Skeletal muscle satellite cell (primary cell): ENCODE measurements at regions not wholly inside any gene's neighbourhood (a gene's known extent, or its start where the extent isn't known, plus 50 kb on each side); places are given as distances from the start of the nearest gene placed in this dataset. TPM values are rescaled to one million over a fixed set of nuclear protein-coding genes. Genes with fewer than 3 reads are reported as not detected.

ENCODE experiments used
- H3K27me3 ChIP-seq: 2 replicates; pipeline ENCODE4 v1.7.0; 2013; ENCODE audit warnings: low read length; ENCODE audit not compliant: control insufficient read depth, insufficient read depth
- H3K36me3 ChIP-seq: 2 replicates; pipeline ENCODE4 v1.7.0; 2013; ENCODE audit warnings: mild to moderate bottlenecking, control low read depth, low read length; ENCODE audit not compliant: insufficient read depth
- H3K4me1 ChIP-seq: 2 replicates; pipeline ENCODE4 v1.7.0; 2013; ENCODE audit warnings: low read length; ENCODE audit not compliant: control insufficient read depth, insufficient read depth
- H3K4me2 ChIP-seq: 2 replicates; pipeline ENCODE4 v1.7.0; 2013; ENCODE audit warnings: mild to moderate bottlenecking, low read length
- H3K4me3 ChIP-seq: 2 replicates; pipeline ENCODE4 v1.7.0; 2013; ENCODE audit warnings: low read length
- H3K9ac ChIP-seq: 2 replicates; pipeline ENCODE4 v1.7.0; 2013; ENCODE audit warnings: mild to moderate bottlenecking, low read depth, low read length, moderate library complexity
- H3K9me3 ChIP-seq: replicated peaks from 2 replicates; pipeline ENCODE4 v1.7.0; 2013; ENCODE audit warnings: mild to moderate bottlenecking, control low read depth, low read length
- small RNA-seq: library from RNA; depleted of rRNA; stranded (forward); fragments of <200 nt; gene quantifications from one replicate; pipeline ENCODE3, GENCODE V24; 2012

GRCh38 chr9:14383294-14383693 is 69.4 kb upstream of the NFIB start:
- peaks cover 59% of the 10 kb centered on the region for H3K27me3 ChIP-seq
- H3K36me3 ChIP-seq = no peaks in the 10 kb centered on the region
- H3K9me3 ChIP-seq = no peaks in the 10 kb centered on the region
- no peak overlapping the region for H3K4me2 ChIP-seq
- H3K9ac ChIP-seq = no peak overlapping the region
- no peaks in the 10 kb centered on the region for H3K4me1 ChIP-seq
- H3K4me3 ChIP-seq = no peak overlapping the region

GRCh38 chr9:14380061-14380836 is 66.3 kb upstream of the NFIB start:
- H3K4me3 ChIP-seq = no peak overlapping the region
- no peaks in the 10 kb centered on the region for H3K4me1 ChIP-seq
- H3K9ac ChIP-seq = no peak overlapping the region
- H3K4me2 ChIP-seq = no peak overlapping the region
- peaks cover 52% of the 10 kb centered on the region for H3K27me3 ChIP-seq
- H3K36me3 ChIP-seq = no peaks in the 10 kb centered on the region
- no peaks in the 10 kb centered on the region for H3K9me3 ChIP-seq

GRCh38 chr9:14379280-14379679 is 65.3 kb upstream of the NFIB start:
- H3K4me2 ChIP-seq = no peak overlapping the region
- no peaks in the 10 kb centered on the region for H3K36me3 ChIP-seq
- peaks cover 44% of the 10 kb centered on the region for H3K27me3 ChIP-seq
- no peaks in the 10 kb centered on the region for H3K9me3 ChIP-seq
- no peak overlapping the region for H3K9ac ChIP-seq
- no peak overlapping the region for H3K4me3 ChIP-seq
- no peaks in the 10 kb centered on the region for H3K4me1 ChIP-seq

DNA sequence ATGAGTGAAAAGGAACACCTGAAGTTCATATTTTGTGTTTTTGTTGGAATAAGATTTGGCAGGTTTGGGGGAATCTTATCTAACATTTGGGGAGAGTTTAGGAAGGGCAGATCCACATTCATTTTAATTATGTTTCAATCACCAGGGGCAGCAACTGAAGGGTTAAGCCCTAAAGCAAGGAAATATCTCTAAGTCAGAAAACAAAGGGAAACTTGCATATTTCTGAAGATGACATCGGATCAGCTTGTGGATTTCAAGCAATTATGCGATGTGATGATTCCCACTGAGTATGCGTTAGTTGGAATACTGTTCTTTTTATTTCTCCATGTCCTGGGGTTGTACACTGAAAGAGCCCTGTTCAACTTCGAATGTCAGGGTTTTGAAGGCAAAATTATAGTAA is 59.8 kb upstream of the NFIB start:
- H3K4me1 ChIP-seq = peaks cover 16% of the 10 kb centered on the region
- H3K4me2 ChIP-seq = no peak overlapping the region
- no peak overlapping the region for H3K4me3 ChIP-seq
- H3K9ac ChIP-seq = no peak overlapping the region
- no peaks in the 10 kb centered on the region for H3K9me3 ChIP-seq
- H3K36me3 ChIP-seq = no peaks in the 10 kb centered on the region
- peaks cover 5% of the 10 kb centered on the region for H3K27me3 ChIP-seq

- no peak overlapping the region for H3K4me3 ChIP-seq
- no peaks in the 10 kb centered on the region for H3K36me3 ChIP-seq
- H3K9me3 ChIP-seq = no peaks in the 10 kb centered on the region
- H3K4me1 ChIP-seq = peaks cover 16% of the 10 kb centered on the region
- H3K27me3 ChIP-seq = peaks cover 4% of the 10 kb centered on the region
- H3K4me2 ChIP-seq = peak overlapping the region; percentile 20
- no peak overlapping the region for H3K9ac ChIP-seq
Observed at GRCh38 chr9:14373336-14373666, 59.4 kb upstream of the NFIB start.

- Histone ChIP-seq H3K27me3 (no peaks in the 10 kb centered on the region), H3K4me3 (no peak overlapping the region), H3K9ac (no peak overlapping the region), H3K9me3 (no peaks in the 10 kb centered on the region), H3K4me2 (peak overlapping the region; percentile 20), H3K36me3 (no peaks in the 10 kb centered on the region), H3K4me1 (peaks cover 16% of the 10 kb centered on the region)
Observed at GRCh38 chr9:14372437-14373335, 58.7 kb upstream of the NFIB start.

DNA sequence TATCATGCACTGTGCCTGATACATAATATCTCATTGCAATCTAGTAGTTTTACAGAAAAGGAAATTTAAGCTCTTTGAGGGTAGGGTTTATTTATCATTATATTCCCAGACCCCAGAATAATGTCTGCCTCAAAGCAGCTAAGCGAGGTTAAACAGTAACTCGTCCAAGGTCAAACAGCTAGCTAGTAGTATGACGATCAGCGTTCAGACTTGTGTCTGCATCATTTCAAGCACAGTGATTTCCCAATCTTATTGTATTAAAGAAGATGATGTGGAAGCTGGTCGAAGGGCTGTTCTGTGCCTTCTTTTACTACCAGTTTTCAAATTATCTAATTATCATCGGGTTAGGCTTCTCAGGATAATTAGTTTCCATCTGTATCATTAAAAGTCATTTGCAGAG is 55.1 kb upstream of the NFIB start:
- no peaks in the 10 kb centered on the region for H3K9me3 ChIP-seq
- H3K9ac ChIP-seq = no peak overlapping the region
- peaks cover 29% of the 10 kb centered on the region for H3K4me1 ChIP-seq
- no peak overlapping the region for H3K4me3 ChIP-seq
- no peaks in the 10 kb centered on the region for H3K36me3 ChIP-seq
- no peaks in the 10 kb centered on the region for H3K27me3 ChIP-seq
- H3K4me2 ChIP-seq = no peak overlapping the region

DNA sequence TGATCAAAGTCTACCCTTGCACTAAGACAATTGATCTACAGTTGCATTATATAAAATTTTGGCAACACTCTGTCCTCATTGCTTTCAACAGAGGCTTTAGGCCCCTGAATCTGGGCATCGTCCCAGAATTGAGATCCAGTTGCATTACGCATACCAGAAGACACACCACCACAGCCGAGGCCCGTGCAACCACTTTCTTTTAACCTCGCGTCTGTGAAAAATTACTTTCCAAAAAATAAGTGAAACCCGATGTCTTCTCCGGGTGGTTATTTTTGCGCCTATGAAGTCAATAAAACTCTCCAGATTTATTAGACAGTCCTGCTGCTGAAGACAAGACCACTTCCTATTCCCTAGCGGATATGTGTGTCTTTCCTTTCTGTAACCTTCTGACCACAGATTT is 52.1 kb upstream of the NFIB start:
- H3K36me3 ChIP-seq = no peaks in the 10 kb centered on the region
- peak overlapping the region; percentile 46 for H3K4me3 ChIP-seq
- H3K9me3 ChIP-seq = no peaks in the 10 kb centered on the region
- peaks cover 26% of the 10 kb centered on the region for H3K4me1 ChIP-seq
- H3K9ac ChIP-seq = peak overlapping the region; percentile 12
- peak overlapping the region; percentile 71 for H3K4me2 ChIP-seq
- H3K27me3 ChIP-seq = no peaks in the 10 kb centered on the region

- Histone ChIP-seq H3K9ac (no peak overlapping the region), H3K4me2 (peak overlapping the region; percentile 71), H3K4me3 (peak overlapping the region; percentile 34), H3K4me1 (peaks cover 28% of the 10 kb centered on the region), H3K27me3 (no peaks in the 10 kb centered on the region), H3K9me3 (no peaks in the 10 kb centered on the region), H3K36me3 (no peaks in the 10 kb centered on the region)
Observed at GRCh38 chr9:14365670-14366069, 51.7 kb upstream of the NFIB start.

Small RNA genes lying in the stretch of these regions (small RNA-seq; reads per million reads assigned to genes)
- gene AL159169.1 = not detected
